Endodermal cell (in vitro differentiated cells): ENCODE measurements at regions not wholly inside any gene's neighbourhood (a gene's known extent, or its start where the extent isn't known, plus 50 kb on each side); places are given as distances from the start of the nearest gene placed in this dataset.
"Not testable (repeated sequence)": the region's sequence is repeated elsewhere in the genome, so short reads cannot be mapped to it uniquely, and the experiment has no call there.

ENCODE experiments used
- DNase-seq: peaks from one replicate; pipeline ENCODE4 v3.0.0-alpha.2; 2017
- H3K27ac ChIP-seq: 2 replicates; pipeline ENCODE4 v1.5.1; 2013; ENCODE audit warnings: mild to moderate bottlenecking, low read depth, low read length, moderate library complexity
- H3K27me3 ChIP-seq: 2 replicates; pipeline ENCODE4 v1.6.1; 2013; ENCODE audit warnings: mild to moderate bottlenecking, low read length, moderate library complexity; ENCODE audit not compliant: insufficient read depth, control insufficient read depth, poor library complexity, severe bottlenecking
- H3K36me3 ChIP-seq: 2 replicates; pipeline ENCODE4 v1.7.0; 2013; ENCODE audit warnings: mild to moderate bottlenecking, low read length, moderate library complexity; ENCODE audit not compliant: control insufficient read depth, insufficient read depth
- H3K4me1 ChIP-seq: one replicate; pipeline ENCODE4 v1.7.0; 2013; ENCODE audit warnings: low read length; ENCODE audit not compliant: control insufficient read depth, insufficient read depth
- H3K4me3 ChIP-seq: 2 replicates; pipeline ENCODE4 v1.5.1; 2013; ENCODE audit warnings: mild to moderate bottlenecking, low read length, moderate library complexity
- H3K9ac ChIP-seq: 2 replicates; pipeline ENCODE4 v1.6.1; 2013; ENCODE audit warnings: mild to moderate bottlenecking, low read length, moderate library complexity; ENCODE audit not compliant: poor library complexity, severe bottlenecking; ENCODE audit errors: extremely low read depth
- H3K9me3 ChIP-seq: 2 replicates; pipeline ENCODE4 v1.6.1; 2013; ENCODE audit warnings: mild to moderate bottlenecking, low read length, moderate library complexity; ENCODE audit not compliant: control insufficient read depth
- H3K27ac Mint-ChIP-seq: 2 replicates; pipeline ENCODE4 v1.8.0; 2020; ENCODE audit warnings: mixed read lengths
- H3K27me3 Mint-ChIP-seq: 2 replicates; pipeline ENCODE4 v1.8.0; 2021; ENCODE audit warnings: mild to moderate bottlenecking, mixed read lengths; ENCODE audit not compliant: insufficient read depth
- H3K36me3 Mint-ChIP-seq: 2 replicates; pipeline ENCODE4 v1.8.0; 2020; ENCODE audit warnings: low read depth, mixed read lengths
- H3K4me1 Mint-ChIP-seq: 2 replicates; pipeline ENCODE4 v1.8.0; 2020; ENCODE audit warnings: mixed read lengths
- H3K4me3 Mint-ChIP-seq: 2 replicates; pipeline ENCODE4 v1.8.0; 2020; ENCODE audit warnings: mild to moderate bottlenecking, moderate library complexity, mixed read lengths
- H3K9me3 Mint-ChIP-seq: 2 replicates; pipeline ENCODE4 v1.8.0; 2020; ENCODE audit warnings: mild to moderate bottlenecking, mixed read lengths
- CTCF ChIP-seq: fragments of 200-600 bp; sonication (generic); conservative IDR thresholded peaks from 2 replicates; pipeline ENCODE4 v1.5.0; 2021; ENCODE audit warnings: antibody characterized with exemption, mild to moderate bottlenecking
- WGBS, 2 experiments: methylation state at CpG; one replicate each; pipeline versions ENCODE4 v1.1.5 to v1.1.7; 2013; ENCODE audit warnings: missing lambda C conversion rate in 2 of 2, mixed read lengths in 1 of 2; ENCODE audit not compliant: insufficient coverage in 1 of 2, insufficient read length in 1 of 2; 5-methylcytosine and 5-hydroxymethylcytosine counted together

GRCh38 chr4:123023647-123024046, 101.2 kb upstream of the NUDT6 start:
- WGBS, 2 experiments: 92% methylated on average over 13 to 15 of the region's 15 CpGs
- peaks cover 2% of the 10 kb centered on the region for H3K4me1 Mint-ChIP-seq

GRCh38 chr4:123024710-123025109, 102.3 kb upstream of the NUDT6 start:
- peak overlapping the region; percentile 48 for H3K27ac Mint-ChIP-seq
- no peak for DNase-seq
- 73 to 79% methylated on average over 5 to 6 of the region's 6 CpGs for WGBS, 2 experiments
- H3K27me3 Mint-ChIP-seq: no peaks in the 10 kb centered on the region
- Histone ChIP-seq H3K9ac (no peak overlapping the region), H3K4me3 (no peak overlapping the region), H3K9me3 (no peaks in the 10 kb centered on the region), H3K27me3 (no peaks in the 10 kb centered on the region), H3K27ac (no peak overlapping the region), H3K4me1 (no peaks in the 10 kb centered on the region), H3K36me3 (peaks cover 9% of the 10 kb centered on the region)
- TF ChIP-seq CTCF: no peak
- H3K9me3 Mint-ChIP-seq: no peaks in the 10 kb centered on the region
- peaks cover 2% of the 10 kb centered on the region for H3K4me1 Mint-ChIP-seq
- H3K36me3 Mint-ChIP-seq: peaks cover 16% of the 10 kb centered on the region
- H3K4me3 Mint-ChIP-seq: no peak overlapping the region

More at GRCh38 chr4:123023647-123024046, 101.2 kb upstream of the NUDT6 start:
- H3K4me3 Mint-ChIP-seq: no peak overlapping the region
- H3K27me3 Mint-ChIP-seq: no peaks in the 10 kb centered on the region
- peaks cover 10% of the 10 kb centered on the region for H3K36me3 Mint-ChIP-seq
- no peaks in the 10 kb centered on the region for H3K9me3 Mint-ChIP-seq
- H3K9me3 ChIP-seq: no peaks in the 10 kb centered on the region
- H3K27ac Mint-ChIP-seq: no peak overlapping the region
- no peak overlapping the region for H3K27ac ChIP-seq
- no peak for TF ChIP-seq CTCF
- no peak overlapping the region for H3K4me3 ChIP-seq
- no peaks in the 10 kb centered on the region for H3K4me1 ChIP-seq
- peaks cover 5% of the 10 kb centered on the region for H3K36me3 ChIP-seq
- DNase-seq: no peak
- no peak overlapping the region for H3K9ac ChIP-seq
- H3K27me3 ChIP-seq: no peaks in the 10 kb centered on the region

GRCh38 chr4:123025398-123025797, 103.0 kb upstream of the NUDT6 start:
- Mint-ChIP-seq H3K4me1 (peaks cover 2% of the 10 kb centered on the region), H3K27ac (peak overlapping the region; percentile 33), H3K27me3 (no peaks in the 10 kb centered on the region), H3K9me3 (no peaks in the 10 kb centered on the region), H3K36me3 (peaks cover 18% of the 10 kb centered on the region), H3K4me3 (no peak overlapping the region)
- no peaks in the 10 kb centered on the region for H3K9me3 ChIP-seq
- H3K4me1 ChIP-seq: no peaks in the 10 kb centered on the region
- TF ChIP-seq CTCF: no peak
- 93 to 100% methylated on average over 2 to 4 of the region's 4 CpGs for whole genome bisulfite sequencing, 2 experiments
- no peak overlapping the region for H3K9ac ChIP-seq
- no peak for DNase-seq
- H3K4me3 ChIP-seq: no peak overlapping the region
- no peaks in the 10 kb centered on the region for H3K27me3 ChIP-seq
- peaks cover 9% of the 10 kb centered on the region for H3K36me3 ChIP-seq
- no peak overlapping the region for H3K27ac ChIP-seq

- not testable (repeated sequence) for H3K9me3 ChIP-seq, H3K27me3 ChIP-seq, H3K27ac ChIP-seq, H3K36me3 ChIP-seq, H3K4me1 ChIP-seq, H3K27me3 Mint-ChIP-seq, H3K9me3 Mint-ChIP-seq, H3K4me1 Mint-ChIP-seq, H3K4me3 ChIP-seq, H3K4me3 Mint-ChIP-seq, DNase-seq, H3K9ac ChIP-seq
- Mint-ChIP-seq H3K27ac (peak overlapping the region; percentile 81), H3K36me3 (peaks cover 18% of the 10 kb centered on the region)
- 80 to 100% methylated on average over 1 to 2 of the region's 2 CpGs for WGBS, 2 experiments
These were observed 103.6 kb upstream of the NUDT6 start for GRCh38 chr4:123026015-123026414.
